HL-60 (cell line): ENCODE measurements at regions not wholly inside any gene's neighbourhood (a gene's known extent, or its start where the extent isn't known, plus 50 kb on each side); places are given as distances from the start of the nearest gene placed in this dataset.

Experiments
- CTCF ChIP-seq: IDR thresholded peaks from one replicate; pipeline ENCODE4 v1.5.1; 2011; ENCODE audit warnings: low read length, control low read depth, inconsistent platforms; ENCODE audit not compliant: insufficient read depth
- GABPA ChIP-seq: IDR thresholded peaks from 2 replicates; pipeline ENCODE4 v1.6.1; 2012; ENCODE audit warnings: low read depth
- POLR2AphosphoS5 ChIP-seq: IDR thresholded peaks from 2 replicates; pipeline ENCODE4 v1.6.1; 2012; ENCODE audit warnings: low read depth
- REST ChIP-seq: IDR thresholded peaks from 2 replicates; pipeline ENCODE4 v1.6.1; 2012; ENCODE audit warnings: low read depth; ENCODE audit not compliant: insufficient replicate concordance

GRCh38 chrX:20913760-20914159, 460.5 kb upstream of the CNKSR2 start:
- TF ChIP-seq CTCF: no peak
- TF ChIP-seq GABPA: no peak
- peak; percentile 90 for TF ChIP-seq REST
- TF ChIP-seq POLR2AphosphoS5: no peak
